Hematopoietic multipotent progenitor cell (in vitro differentiated cells): ENCODE measurements at regions not wholly inside any gene's neighbourhood (a gene's known extent, or its start where the extent isn't known, plus 50 kb on each side); places are given as distances from the start of the nearest gene placed in this dataset. TPM values are rescaled to one million over a fixed set of nuclear protein-coding genes. Genes with fewer than 3 reads are reported as not detected.

Experiments used
- DNase-seq, 3 donors: peaks; one replicate each; pipeline ENCODE4 v3.0.0-alpha.2; 2011 to 2015; ENCODE audit warnings: low read depth in 2 of 3, low spot score in 2 of 3
- small RNA-seq: library from RNA; depleted of rRNA; stranded (forward); fragments of <200 nt; gene quantifications from one replicate; pipeline ENCODE3, GENCODE V24; 2012

- DNase-seq = no peak
These were observed 65.2 kb upstream of the PAPPA start for GRCh38 chr9:116088396-116088795.

GRCh38 chr9:116090030-116090770, 63.4 kb upstream of the PAPPA start:
- DNase-seq = no peak

GRCh38 chr9:116094846-116095245, 58.7 kb upstream of the PAPPA start:
- no peak for DNase-seq

DNA sequence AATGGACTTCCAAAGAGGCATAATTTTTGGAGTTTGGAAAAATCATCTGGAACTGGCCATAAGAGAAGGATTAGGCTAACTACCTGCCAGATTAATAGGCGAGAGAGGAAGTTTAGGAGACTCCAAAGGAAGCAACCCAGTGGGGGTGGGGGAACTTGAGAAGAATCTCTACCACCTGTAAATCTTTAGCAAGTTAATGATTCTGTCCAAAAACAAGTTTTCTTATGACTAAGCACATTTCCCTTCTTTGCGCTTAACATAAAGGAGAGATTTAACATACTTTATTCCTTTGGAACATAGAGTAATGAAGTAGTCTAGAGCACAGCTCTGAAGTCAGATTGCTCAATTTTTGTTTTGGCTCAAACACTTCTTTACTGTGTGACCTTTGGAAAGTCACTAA, 58.2 kb upstream of the PAPPA start:
- no peak for DNase-seq

DNA sequence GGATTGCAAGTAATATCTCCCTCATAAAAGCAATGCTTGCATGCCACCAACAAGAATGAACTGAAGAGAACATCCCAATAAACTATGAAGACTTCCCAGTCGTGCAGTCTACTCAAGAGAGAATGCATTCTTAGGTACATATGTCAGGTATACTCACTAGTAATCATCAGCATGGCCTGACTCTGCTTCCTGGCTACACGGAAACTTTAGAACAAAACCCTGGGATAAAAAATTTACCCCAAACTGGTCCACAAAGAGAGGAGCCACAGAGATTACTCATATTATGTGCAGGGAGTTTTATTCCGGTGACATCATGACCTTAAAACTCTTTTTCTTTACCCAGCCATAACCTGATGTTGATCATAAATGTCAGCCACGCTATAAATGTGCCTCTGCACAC, 57.5 kb upstream of the PAPPA start:
- DNase-seq = no peak

GRCh38 chr9:116096853-116097252, 56.7 kb upstream of the PAPPA start:
- DNase-seq = no peak

DNA sequence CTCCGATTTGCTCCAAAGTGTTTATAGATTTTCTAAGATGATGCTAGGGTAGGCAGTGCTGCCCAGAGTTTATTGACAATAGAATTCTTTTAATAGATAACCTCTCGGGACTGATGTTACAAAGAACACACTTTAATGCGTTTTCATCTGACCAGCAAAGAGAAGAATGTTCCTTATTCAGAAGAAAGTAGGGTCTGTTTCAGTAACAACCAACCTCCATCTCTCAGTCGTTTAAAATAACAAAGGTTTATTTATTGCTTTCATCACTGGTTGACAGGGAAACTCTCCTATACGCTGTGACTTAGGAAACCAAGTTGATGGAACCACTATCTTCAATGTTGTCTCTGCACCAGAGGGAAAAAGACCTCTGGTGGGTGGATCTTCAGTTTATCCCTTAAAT, 55.1 kb upstream of the PAPPA start:
- no peak for DNase-seq

GRCh38 chr9:116099821-116100220, 53.8 kb upstream of the PAPPA start:
- no peak for DNase-seq

DNA sequence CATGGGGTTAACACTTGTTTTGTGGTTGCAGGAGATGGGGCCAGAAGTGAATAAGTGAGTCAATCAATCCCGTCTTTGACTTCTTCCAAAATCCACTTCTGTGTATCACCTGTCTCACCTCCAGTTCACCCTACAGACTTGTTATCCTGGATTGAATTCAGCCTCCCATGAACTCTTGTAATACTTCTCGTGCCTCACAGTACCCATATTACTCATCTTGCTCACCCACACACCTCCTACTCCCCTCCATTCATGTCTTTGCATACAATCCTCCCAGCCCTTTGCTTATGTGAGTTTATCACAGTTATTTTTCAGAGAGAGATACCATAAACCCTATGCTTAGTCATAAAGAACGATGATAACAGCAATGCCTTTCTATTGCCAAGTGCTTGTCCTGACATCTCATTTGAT, 52.9 kb upstream of the PAPPA start:
- no peak for DNase-seq

- no peak for DNase-seq
These were observed 52.1 kb upstream of the PAPPA start for GRCh38 chr9:116101516-116101915.

- DNase-seq = no peak
These were observed 51.0 kb upstream of the PAPPA start for GRCh38 chr9:116102596-116102995.

Small RNAs in the stretch of these regions (small RNA-seq; reads per million reads assigned to genes)
- not detected for gene RF00004
